WI38 (cell line): ENCODE measurements at regions not wholly inside any gene's neighbourhood (a gene's known extent, or its start where the extent isn't known, plus 50 kb on each side); places are given as distances from the start of the nearest gene placed in this dataset.

Experiments used
- H3K4me3 ChIP-seq: 2 replicates; pipeline ENCODE4 v1.5.1; 2011; ENCODE audit warnings: low read depth, mild to moderate bottlenecking, control low read depth, low read length
- CTCF ChIP-seq: IDR thresholded peaks from 2 replicates; pipeline ENCODE4 v1.5.1; 2012; ENCODE audit warnings: low read depth, mild to moderate bottlenecking, control low read depth, low read length

GRCh38 chrX:97842468-97843199 is 958.9 kb downstream of the RPA4 start:
- TF ChIP-seq CTCF = no peak
- H3K4me3 ChIP-seq = no peak overlapping the region

- H3K4me3 ChIP-seq = no peak overlapping the region
- no peak for TF ChIP-seq CTCF
Observed at GRCh38 chrX:97843200-97843811, 959.6 kb downstream of the RPA4 start.

DNA sequence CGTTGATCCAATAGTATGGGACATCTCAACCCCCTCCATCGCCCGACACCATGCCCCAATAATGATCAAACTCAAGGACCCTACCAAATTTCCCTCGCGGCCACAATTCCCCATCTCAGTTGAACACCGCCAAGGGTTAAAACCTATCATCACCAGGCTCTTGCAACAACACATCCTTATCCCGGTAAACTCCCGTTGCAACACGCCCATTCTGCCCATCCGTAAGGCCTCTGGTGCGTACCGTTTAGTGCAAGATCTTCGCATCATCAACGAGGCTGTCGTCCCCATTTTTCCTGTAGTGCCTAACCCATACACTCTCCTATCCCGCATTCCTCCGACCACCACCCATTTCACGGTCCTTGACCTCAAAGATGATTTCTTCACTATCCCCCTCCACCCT is 960.5 kb downstream of the RPA4 start:
- H3K4me3 ChIP-seq = no peak overlapping the region
- TF ChIP-seq CTCF = no peak

DNA sequence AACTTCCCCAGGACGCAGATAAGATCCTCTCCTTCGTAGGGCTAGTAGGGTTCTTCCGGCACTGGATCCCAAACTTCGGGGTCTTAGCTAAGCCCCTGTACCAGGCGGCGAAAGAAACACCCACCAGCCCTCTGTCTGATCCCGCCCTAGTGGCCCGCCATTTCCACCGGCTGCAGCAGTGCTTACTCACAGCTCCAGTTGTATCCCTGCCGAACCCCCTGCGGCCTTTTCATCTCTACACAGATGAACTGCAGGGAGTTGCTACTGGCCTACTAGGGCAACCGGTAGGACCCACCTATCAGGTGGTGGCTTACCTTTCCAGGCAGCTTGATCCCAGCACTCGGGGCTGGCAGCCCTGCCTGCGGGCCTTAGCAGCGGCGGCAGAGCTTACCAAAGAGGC is 961.2 kb downstream of the RPA4 start:
- no peak for TF ChIP-seq CTCF
- no peak overlapping the region for H3K4me3 ChIP-seq

DNA sequence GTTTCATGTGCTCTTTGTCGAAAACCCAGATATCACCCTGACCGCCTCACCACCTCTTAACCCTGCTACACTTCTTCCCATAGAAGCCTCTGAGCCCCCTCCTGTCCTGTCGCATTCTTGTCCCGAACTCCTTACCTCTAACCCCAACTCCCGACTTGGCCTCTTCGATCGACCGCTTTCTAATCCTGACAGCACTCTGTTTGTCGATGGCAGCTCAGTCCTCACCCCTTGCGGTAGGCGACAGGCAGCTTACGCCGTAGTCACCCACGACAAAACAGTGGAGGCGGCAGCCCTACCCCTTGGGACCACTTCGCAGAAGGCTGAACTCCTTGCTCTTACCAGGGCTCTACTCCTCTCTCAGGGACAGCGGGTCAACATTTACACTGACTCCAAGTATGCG is 961.7 kb downstream of the RPA4 start:
- no peak for TF ChIP-seq CTCF
- no peak overlapping the region for H3K4me3 ChIP-seq

DNA sequence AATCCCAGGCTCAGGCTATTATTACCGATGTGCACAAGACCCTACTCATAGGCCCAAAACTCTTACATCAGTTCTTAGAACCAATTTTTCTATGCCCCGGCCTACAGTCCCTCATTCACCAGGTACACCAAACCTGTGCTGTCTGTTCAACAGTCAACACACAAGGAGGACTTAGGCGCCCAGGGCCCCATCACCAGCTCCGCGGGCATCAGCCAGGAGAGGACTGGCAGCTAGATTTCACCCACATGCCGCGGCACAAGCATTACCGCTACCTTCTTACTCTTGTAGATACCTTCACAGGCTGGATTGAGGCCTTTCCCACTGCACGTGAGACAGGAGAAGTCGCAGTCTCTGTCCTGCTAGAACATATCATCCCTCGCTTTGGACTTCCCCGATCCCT is 962.5 kb downstream of the RPA4 start:
- TF ChIP-seq CTCF = no peak
- H3K4me3 ChIP-seq = no peak overlapping the region

DNA sequence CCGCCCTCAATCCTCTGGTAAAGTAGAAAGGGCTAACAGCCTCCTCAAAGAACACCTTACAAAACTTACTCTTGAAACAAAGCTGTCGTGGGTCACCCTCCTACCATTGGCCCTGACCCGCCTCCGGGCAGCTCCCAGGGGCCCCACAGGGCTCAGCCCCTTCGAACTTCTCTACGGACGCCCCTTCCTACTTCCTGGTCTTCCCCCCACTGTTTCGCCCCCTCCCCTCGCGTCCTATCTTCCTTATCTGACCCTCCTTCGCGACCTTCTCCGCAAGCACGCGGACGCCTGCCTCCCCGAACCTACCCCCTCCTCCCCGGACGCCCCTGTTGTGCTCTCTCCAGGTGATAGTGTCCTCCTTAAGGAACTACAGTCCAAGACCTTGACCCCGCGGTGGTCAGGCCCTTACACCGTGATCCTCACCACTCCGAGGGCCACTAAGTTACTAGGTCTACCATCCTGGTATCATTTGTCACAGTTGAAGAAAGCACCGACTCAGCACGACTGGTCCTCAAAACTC is 963.1 kb downstream of the RPA4 start:
- no peak for TF ChIP-seq CTCF
- no peak overlapping the region for H3K4me3 ChIP-seq
